ENCODE measurements at regions not wholly inside any gene's neighbourhood (a gene's known extent, or its start where the extent isn't known, plus 50 kb on each side); places are given as distances from the start of the nearest gene placed in this dataset.
"Not testable (repeated sequence)": the region's sequence is repeated elsewhere in the genome, so short reads cannot be mapped to it uniquely, and the experiment has no call there.

DNA sequence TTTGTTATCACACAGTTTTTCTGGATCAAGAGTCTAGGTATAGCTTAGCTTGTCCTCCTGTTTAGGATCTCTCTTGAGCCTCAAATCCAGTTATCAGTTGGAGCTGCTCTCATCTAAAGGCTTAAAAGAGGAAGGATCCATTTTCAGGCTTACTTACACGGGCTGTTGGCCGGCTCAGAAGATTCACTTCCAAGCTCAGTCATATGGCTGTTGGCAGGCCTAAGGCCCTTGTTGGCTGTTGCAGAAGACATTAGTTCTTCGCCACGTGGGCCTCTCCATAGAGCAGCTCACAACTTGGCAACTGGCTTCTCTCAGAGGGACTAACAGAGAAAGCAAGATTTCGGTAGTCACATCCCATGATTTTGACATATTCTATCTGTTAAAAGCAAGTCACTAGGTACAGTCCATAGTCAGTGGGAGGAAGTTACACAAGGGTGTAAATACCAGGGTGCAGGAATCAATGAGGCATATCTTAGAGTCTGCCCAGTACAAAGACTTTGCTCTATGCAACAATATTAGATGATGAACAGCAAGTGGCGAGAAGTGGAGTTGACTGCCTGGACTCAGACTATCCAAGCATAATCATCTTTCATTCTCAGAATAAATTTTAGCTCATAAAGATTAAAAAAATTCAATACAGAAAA, 280.1 kb upstream of the MBL2 start:
- TF ChIP-seq CTCF (IDR thresholded peaks at IDR 0.05 in 4 of 5, conservative IDR thresholded peaks at IDR 0.05 in 1 of 5) (no peak), POLR2A (IDR thresholded peaks at IDR 0.05) (no peak)
- no peak overlapping the region for H3K4me3 ChIP-seq
- no peak overlapping the region for H3K27ac ChIP-seq
- no peaks in the 10 kb centered on the region for H3K27me3 ChIP-seq
- no peaks in the 10 kb centered on the region for H3K4me1 ChIP-seq
- intact Hi-C loops (cut with DNase I; ENCODE audit: low total_unique reads) (no loop called here), in situ Hi-C loops (cut with MboI; ENCODE audit: low sequenced_read_pairs in 4 of 4) (no loop called here)
- ATAC-seq, result no peak
- no peaks in the 10 kb centered on the region for H3K9me3 ChIP-seq
- H3K36me3 ChIP-seq, result no peaks in the 10 kb centered on the region
- DNase-seq, result no peak

GRCh38 chr10:53045315-53045714, 272.7 kb upstream of the MBL2 start:
- Histone ChIP-seq H3K4me3 (no peak overlapping the region), H3K4me1 (no peaks in the 10 kb centered on the region), H3K9me3 (no peaks in the 10 kb centered on the region), H3K27ac (no peak overlapping the region), H3K36me3 (no peaks in the 10 kb centered on the region), H3K27me3 (no peaks in the 10 kb centered on the region)
- TF ChIP-seq CTCF (IDR thresholded peaks at IDR 0.05 in 4 of 5, conservative IDR thresholded peaks at IDR 0.05 in 1 of 5) (no peak), POLR2A (IDR thresholded peaks at IDR 0.05) (no peak)
- ATAC-seq (no peak), DNase-seq (no peak)
- intact Hi-C loops (cut with DNase I; ENCODE audit: low total_unique reads), result no loop called here
- in situ Hi-C loops (cut with MboI; ENCODE audit: low sequenced_read_pairs in 4 of 4), result no loop called here

GRCh38 chr10:53035823-53036222, 263.2 kb upstream of the MBL2 start:
- in situ Hi-C loops (cut with MboI; ENCODE audit: low sequenced_read_pairs in 4 of 4); DNase-seq; H3K4me3 ChIP-seq: not testable (repeated sequence)

GRCh38 chr10:53033396-53033795, 260.8 kb upstream of the MBL2 start:
- no peak overlapping the region for H3K4me3 ChIP-seq
- in situ Hi-C loops (cut with MboI; ENCODE audit: low sequenced_read_pairs in 4 of 4) (no loop called here), intact Hi-C loops (cut with DNase I; ENCODE audit: low total_unique reads) (no loop called here)
- no peaks in the 10 kb centered on the region for H3K9me3 ChIP-seq
- no peaks in the 10 kb centered on the region for H3K36me3 ChIP-seq
- no peaks in the 10 kb centered on the region for H3K4me1 ChIP-seq
- no peak for TF ChIP-seq POLR2A (IDR thresholded peaks at IDR 0.05)
- no peak for TF ChIP-seq CTCF (IDR thresholded peaks at IDR 0.05 in 4 of 5, conservative IDR thresholded peaks at IDR 0.05 in 1 of 5)
- no peak for DNase-seq
- no peak for ATAC-seq
- no peak overlapping the region for H3K27ac ChIP-seq
- no peaks in the 10 kb centered on the region for H3K27me3 ChIP-seq

More at GRCh38 chr10:53035823-53036222, 263.2 kb upstream of the MBL2 start:
- H3K9me3 ChIP-seq; intact Hi-C loops (cut with DNase I; ENCODE audit: low total_unique reads); H3K27me3 ChIP-seq; H3K4me1 ChIP-seq; ATAC-seq; H3K36me3 ChIP-seq; H3K27ac ChIP-seq: not testable (repeated sequence)

DNA sequence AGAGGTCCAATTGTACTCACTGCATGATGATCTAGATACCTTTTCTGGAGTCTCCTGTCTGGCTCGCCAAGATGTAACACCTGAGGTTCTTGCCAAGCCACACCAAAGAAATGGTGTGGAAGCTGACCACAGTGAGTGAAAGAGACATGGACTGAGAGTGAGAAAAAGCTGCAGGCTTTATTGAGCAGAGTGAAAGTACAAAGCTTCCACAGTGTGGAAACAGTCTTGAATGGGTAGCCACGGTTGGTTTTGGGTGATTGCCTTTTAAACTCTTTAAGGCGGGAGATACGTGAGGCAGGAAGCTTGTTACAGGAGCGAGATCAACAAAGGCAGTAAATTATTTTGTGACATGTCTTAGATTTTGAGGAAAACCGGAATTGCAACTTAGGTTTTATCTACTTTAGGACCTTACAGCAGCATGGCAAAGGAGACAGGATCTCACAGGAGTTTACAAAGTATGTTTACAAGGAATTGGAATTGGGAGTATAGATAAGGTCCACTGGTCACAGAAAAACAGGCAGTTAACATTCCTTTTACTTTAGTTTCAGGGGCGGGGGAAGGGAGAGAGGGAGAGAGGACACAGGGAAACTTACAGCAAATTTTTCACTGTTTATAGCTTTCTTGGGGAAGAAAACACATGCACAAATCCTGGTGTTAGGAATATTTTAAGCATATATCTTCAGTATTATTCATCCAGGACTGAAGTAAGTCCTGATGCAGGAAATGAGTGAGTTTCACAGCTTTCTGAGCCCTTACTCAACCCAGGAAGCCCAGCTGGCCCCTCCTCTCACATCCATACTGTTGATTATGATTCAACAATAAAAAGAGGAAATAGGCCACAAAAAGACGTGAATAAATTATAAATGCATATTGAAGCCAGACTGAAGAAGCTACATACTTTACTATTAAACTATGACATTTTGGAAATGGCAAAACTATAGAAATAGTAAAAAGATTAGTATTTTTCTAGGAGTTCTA, 257.6 kb upstream of the MBL2 start:
- DNase-seq; H3K27ac ChIP-seq; in situ Hi-C loops (cut with MboI; ENCODE audit: low sequenced_read_pairs in 4 of 4); H3K36me3 ChIP-seq; H3K27me3 ChIP-seq; H3K4me3 ChIP-seq; H3K9me3 ChIP-seq; H3K4me1 ChIP-seq; ATAC-seq; intact Hi-C loops (cut with DNase I; ENCODE audit: low total_unique reads): not testable (repeated sequence)
